ENCODE measurements at regions not wholly inside any gene's neighbourhood (a gene's known extent, or its start where the extent isn't known, plus 50 kb on each side); places are given as distances from the start of the nearest gene placed in this dataset.

- TF ChIP-seq CTCF (conservative IDR thresholded peaks at IDR 0.05 in 1 of 2, IDR thresholded peaks at IDR 0.05 in 1 of 2; ENCODE audit: low read depth in 1 of 2, low read length in 2 of 2): no peak
- TF ChIP-seq EZH2 (IDR thresholded peaks at IDR 0.05; ENCODE audit: low read length, missing control alignments): no peak
These were observed 74.3 kb upstream of the SPEF2 start for GRCh38 chr5:35543408-35543807.

Measured in fibroblast of lung (primary cell).